Brain pericyte (primary cell): ENCODE measurements at regions not wholly inside any gene's neighbourhood (a gene's known extent, or its start where the extent isn't known, plus 50 kb on each side); places are given as distances from the start of the nearest gene placed in this dataset.

Source experiments
- DNase-seq: peaks from one replicate; pipeline ENCODE4 v3.0.0-alpha.2; 2012; ENCODE audit warnings: low read depth, low spot score

- no peak for DNase-seq
Observed at GRCh38 chr13:107275312-107275711, 707.4 kb upstream of the ARGLU1 start.

- no peak for DNase-seq
Observed at GRCh38 chr13:107271227-107271626, 703.3 kb upstream of the ARGLU1 start.

- no peak for DNase-seq
Observed at GRCh38 chr13:107266657-107267056, 698.7 kb upstream of the ARGLU1 start.

GRCh38 chr13:107258599-107259187 lies 690.8 kb upstream of the ARGLU1 start:
- no peak for DNase-seq

- DNase-seq, result no peak
Observed at GRCh38 chr13:107254392-107254791, 686.5 kb upstream of the ARGLU1 start.

GRCh38 chr13:107252428-107252827 lies 684.5 kb upstream of the ARGLU1 start:
- no peak for DNase-seq

GRCh38 chr13:107252021-107252420 lies 684.1 kb upstream of the ARGLU1 start:
- DNase-seq, result no peak

- DNase-seq, result no peak
Observed at GRCh38 chr13:107251341-107251740, 683.4 kb upstream of the ARGLU1 start.

- no peak for DNase-seq
Observed at GRCh38 chr13:107250628-107251027, 682.7 kb upstream of the ARGLU1 start.

- no peak for DNase-seq
Observed at GRCh38 chr13:107244241-107244640, 676.3 kb upstream of the ARGLU1 start.

- no peak for DNase-seq
Observed at GRCh38 chr13:107242138-107242537, 674.2 kb upstream of the ARGLU1 start.

GRCh38 chr13:107241381-107241780 lies 673.4 kb upstream of the ARGLU1 start:
- no peak for DNase-seq

- DNase-seq, result no peak
Observed at GRCh38 chr13:107239213-107239612, 671.3 kb upstream of the ARGLU1 start.

GRCh38 chr13:107238262-107238981 lies 670.5 kb upstream of the ARGLU1 start:
- DNase-seq, result no peak

GRCh38 chr13:107234319-107235073 lies 666.6 kb upstream of the ARGLU1 start:
- DNase-seq, result no peak

- no peak for DNase-seq
Observed at GRCh38 chr13:107233541-107233940, 665.6 kb upstream of the ARGLU1 start.

GRCh38 chr13:107231944-107232343 lies 664.0 kb upstream of the ARGLU1 start:
- no peak for DNase-seq

GRCh38 chr13:107223867-107224266 lies 655.9 kb upstream of the ARGLU1 start:
- DNase-seq, result no peak

GRCh38 chr13:107222597-107222996 lies 654.7 kb upstream of the ARGLU1 start:
- no peak for DNase-seq

- no peak for DNase-seq
Observed at GRCh38 chr13:107220245-107220644, 652.3 kb upstream of the ARGLU1 start.

GRCh38 chr13:107217251-107217650 lies 649.3 kb upstream of the ARGLU1 start:
- DNase-seq, result no peak

- DNase-seq, result no peak
Observed at GRCh38 chr13:107216046-107216755, 648.3 kb upstream of the ARGLU1 start.
